ENCODE measurements at regions not wholly inside any gene's neighbourhood (a gene's known extent, or its start where the extent isn't known, plus 50 kb on each side); places are given as distances from the start of the nearest gene placed in this dataset.

- DNase-seq: peak in 4 of 51 donors; percentile 10 to 35 (median 20)
These were observed 92.7 kb upstream of the AFDN start for GRCh38 chr6:167733740-167734661.

DNA sequence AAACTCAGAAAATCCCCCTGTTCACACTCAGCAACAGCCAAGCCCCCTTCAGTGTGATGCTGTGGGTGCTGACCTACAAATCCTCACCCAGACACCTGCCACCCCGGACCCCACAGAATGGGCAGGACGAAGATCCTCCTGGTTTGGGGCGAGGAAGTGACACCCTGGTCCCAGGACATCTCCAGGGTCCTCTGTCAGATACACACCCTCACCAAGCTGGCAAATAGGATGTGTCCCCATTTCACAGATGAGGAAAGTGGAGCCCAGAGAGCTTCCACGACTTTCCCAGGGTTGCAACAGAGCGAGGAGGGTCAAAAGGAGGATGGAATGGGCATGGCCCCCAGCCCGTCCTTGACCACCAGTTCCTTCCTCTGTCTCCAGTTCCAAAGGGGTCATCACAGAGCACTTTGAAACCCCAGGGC, 92.0 kb upstream of the AFDN start:
- no peak for DNase-seq

DNA sequence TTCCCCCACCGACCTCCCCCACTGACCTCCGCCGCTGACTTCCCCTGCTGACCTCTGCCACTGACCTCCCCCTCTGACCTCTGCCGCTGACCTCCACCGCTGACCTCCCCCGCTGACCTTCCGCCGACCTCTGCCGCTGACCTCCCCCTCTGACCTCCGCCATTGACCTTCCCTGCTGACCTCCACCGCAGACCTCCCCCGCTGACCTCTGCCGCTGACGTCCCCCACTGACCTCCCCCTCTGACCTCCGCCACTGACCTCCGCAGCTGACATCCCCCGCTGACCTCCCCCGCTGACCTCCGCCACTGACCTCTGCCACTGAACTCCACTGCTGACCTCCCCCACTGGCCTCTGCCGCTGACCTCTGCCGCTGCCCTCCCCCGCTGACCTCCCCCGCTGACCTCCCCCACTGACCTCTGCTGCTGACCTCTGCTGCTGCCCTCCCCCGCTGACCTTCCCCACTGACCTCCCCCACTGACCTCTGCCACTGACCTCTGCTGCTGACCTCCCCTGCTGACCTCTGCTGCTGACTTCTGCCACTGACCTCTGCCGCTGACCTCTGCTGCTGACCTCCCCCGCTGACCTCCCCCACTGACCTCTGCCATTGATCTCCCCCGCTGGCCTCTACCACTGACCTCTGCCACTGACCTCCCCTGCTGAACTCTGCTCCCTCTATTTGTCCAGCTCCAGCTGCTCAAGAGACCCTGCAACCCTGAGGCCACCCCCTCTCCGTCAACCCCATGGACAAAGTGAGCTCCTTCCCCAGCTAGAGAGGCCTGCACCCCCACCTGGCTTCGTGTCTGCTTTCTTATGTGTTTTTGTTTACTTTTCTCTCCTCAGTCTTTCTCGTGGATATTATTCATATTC, 91.4 kb upstream of the AFDN start:
- no peak for DNase-seq

GRCh38 chr6:167735951-167736288, 90.8 kb upstream of the AFDN start:
- no peak for DNase-seq

DNA sequence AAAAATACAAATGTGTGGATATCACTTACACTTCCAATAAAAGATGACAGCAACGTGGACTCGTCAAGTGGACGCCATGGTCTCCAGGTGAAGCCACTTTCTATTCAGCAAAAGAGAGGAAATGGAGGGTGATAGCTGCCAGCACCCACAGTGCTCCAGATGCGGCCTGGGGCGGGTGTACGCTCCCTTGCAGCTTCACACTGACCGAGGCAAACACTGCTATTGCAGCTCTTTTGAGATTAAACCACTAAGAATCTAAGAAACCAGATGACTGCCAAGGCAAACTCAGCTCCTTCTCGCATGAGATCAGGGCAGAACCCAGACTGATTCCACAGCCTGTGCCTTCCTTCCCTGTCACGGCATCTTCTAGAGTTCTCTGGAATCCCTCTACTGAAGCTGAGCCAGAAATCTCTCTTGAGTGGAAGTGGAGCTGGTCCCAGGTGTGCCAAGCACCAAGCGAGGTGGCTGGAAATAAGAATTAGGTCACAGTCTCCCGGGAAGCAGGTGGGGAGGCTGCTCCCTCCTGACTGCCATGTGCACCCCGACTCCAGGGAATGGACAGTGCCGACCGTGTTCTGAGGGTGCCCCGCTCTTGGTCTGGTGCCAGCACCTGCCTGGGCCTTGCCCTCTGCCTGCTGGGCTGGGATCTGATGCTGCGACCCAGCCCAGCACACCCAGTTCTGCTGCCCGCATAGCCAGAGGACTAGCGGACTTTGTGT, 90.1 kb upstream of the AFDN start:
- no peak for DNase-seq

DNA sequence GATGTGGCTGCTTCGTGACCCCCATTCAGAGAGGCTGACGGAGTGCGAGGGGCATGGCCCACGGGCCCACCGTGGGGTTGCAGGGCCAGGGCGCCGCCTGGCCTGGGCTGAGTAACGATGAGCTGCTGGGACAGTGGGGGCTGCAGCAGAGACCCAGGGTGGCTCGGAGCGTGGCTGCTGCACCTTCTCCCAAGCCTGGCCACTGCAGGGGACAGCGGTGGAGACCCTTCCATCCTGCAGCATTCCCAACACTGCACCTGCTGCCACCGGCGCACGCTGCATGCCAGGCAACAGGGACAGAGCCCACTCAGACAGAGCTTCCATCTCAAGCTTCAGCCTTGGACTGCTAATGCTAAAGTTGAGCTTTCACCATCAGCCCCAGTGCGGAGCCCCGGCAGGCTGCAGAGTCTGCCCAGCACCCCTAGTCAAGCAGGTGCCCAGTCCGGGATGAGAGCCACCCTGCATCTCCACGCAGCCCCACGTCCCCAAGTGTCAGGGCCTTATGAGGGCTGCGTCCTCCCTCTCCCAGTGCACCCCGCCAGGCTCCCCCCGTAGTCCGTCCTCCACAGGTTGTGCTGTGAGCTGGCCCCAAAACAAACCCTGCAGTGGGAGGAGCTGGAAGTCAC, 89.4 kb upstream of the AFDN start:
- no peak for DNase-seq

- DNase-seq: no peak
These were observed 88.3 kb upstream of the AFDN start for GRCh38 chr6:167738386-167738785.

GRCh38 chr6:167739721-167740475, 86.8 kb upstream of the AFDN start:
- DNase-seq: no peak

DNA sequence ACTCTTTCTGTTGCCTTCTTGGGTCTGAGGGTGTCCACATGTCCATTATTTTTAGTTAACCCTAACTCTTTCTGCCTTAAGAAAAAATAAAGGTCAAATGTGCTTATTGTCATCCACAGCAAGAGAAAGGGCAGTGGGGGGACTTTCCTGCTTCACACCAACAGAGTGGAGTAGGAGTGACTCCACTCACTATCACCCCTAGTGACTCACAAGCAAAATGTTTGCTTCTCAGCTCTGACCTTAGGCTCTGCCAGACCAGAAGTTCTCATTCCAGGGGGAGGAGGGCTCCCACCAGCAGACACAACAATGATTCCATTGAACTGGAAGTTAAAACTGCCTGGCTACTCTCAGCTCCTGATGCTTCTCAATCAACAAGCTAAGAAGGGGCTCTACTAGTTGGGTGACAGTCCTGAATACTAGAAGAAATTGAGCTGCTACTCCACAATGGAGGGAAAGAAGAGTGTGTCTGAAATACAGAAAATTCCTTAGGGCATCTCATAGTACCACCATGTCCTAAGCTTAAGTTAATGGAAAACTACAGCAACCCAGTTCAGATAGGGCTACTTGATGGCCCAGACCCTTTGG, 83.9 kb upstream of the AFDN start:
- DNase-seq: no peak

DNA sequence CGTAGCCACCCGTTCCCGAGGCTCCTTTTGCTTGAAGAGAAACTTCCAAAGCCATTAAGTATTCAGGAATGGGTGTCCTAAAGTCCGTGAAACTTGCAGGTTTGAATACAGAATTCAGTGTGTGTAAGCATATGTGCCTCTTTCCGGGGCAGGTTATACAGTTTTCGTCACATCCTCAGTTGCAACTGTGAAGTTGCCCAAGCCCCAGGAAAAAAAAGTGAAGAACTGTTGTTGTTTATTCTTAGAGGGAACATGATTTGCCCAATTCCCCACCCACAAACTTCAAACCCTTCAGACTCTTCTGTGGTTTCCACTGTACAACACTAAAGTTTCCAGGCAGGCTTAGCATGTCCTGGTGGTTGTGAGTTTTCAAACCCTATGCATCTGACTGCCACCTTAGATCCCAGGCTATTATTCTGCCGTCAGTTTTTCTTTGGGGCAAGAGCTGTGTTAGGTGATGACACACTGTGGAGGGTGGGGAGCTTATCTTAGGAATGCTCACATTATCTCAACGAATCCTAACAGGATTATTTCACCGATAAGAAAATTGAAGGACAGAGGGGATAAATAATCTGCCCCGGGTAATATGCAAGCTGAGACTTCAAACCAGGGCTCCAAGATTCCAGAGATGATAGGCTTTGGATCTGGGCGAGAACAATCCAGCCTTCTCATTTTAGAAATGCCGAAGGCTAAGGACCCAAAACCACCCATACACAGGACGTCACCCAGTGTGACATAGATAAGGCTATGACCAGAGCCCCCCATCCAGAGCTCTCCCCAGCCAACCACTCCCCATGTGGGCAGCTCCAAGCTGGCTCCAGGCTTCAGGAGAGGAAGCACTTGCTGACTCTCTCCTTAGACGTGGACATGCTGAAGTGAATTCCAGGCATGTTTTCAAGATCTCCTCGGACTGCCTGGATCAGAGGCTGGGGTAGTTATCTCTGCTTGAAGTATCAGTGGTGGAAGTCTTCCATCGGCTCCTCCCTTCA, 81.7 kb upstream of the AFDN start:
- no peak for DNase-seq

DNA sequence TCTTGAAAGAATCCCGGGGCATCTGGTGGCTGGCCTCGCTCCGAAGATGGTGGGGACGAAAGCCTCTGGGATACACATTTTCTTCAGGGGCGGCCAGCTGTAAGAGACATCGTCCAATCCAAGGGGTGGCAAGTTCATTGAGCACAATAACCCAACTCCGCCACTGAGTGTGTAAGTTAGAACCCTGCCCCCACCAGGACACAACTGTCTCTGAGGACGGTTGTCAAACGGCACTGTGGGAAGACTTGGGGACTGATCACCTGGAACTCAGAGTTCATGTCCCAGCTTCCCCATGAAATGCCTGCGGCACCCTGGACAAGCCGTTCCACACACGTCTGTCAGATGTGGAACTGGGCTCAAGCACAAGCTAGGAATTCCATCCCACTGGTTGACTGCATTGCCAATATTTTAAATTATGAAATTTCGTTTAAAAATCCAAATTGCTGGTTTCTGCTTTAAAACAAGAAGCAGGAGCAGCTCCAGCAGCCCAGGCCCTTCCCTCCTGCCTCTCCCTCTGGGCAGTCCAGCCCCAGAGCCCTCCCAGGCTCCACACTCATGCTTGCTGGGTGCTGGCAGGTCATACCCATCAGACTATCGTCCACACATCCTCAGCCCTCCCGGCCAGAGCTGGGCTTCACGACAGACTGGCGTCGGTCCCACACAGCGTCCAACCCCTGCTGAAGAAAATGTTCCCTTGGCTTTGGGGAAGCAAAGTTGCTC, 80.9 kb upstream of the AFDN start:
- DNase-seq: peak in 6 of 51 donors; percentile 8 to 31 (median 20)

GRCh38 chr6:167746390-167746907, 80.3 kb upstream of the AFDN start:
- no peak for DNase-seq

DNA sequence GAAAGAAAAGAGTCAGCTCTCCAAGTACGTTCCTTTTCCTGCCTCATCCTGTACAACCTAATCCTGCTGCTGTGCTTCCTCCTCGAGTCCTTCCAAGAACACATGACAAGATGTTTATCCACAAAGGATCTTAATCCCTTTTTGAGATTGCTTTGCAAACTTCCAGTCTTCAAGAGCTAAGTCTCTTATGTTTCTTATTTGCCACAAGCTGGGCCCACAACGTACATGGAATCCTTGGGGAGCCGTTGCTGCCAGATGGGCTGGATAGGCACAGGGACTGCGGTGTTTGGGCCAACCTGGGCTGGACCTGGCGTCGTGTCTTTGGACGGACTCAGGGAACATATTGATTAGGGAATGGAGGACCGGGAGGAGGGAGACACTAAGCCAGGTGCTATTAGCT, 79.7 kb upstream of the AFDN start:
- no peak for DNase-seq

- no peak for DNase-seq
These were observed 79.1 kb upstream of the AFDN start for GRCh38 chr6:167747645-167748044.

- no peak for DNase-seq
These were observed 78.7 kb upstream of the AFDN start for GRCh38 chr6:167748046-167748445.

DNA sequence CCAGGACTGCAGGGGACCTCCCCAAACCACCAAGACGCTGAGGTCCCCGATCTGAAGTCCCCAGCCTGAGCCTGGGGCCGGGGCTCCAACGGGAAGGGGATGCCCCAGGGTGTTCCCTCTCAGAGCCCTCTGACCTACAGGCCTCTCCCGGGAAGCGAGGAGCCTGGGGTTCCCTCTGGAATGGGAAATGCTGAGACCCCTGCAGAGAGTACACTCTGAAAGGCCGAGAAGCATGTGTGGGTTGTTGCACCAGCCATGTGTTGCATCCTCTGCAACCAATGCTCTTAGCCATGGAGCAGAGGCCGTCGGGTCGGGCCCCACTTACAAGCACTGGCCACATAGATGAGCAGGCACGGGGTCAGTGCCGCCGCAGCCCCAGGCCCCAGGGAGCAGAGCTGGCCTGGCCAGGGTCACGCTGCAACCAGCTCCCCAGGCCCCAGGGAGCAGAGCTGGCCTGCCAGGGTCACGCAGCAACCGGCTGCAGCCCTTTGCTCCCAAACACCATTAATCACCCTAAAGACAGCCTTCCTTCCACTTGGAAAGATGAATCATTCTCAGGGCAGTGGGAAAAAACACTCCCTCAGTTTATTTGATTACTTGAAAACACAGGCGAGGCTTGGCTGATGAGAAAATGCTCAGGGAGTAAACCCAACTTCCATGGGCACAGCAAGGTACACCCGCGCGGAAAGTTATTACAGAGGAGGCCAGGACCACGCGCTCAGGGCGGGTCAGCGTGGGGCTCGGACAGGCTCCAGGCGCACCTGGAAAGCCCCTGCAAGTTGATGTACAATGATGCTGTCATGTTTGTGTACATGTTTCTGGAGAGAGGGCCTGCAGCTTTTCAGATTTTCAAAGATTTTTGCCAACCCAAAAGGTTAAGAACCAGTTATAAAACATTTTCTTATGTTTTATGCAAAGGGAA, 78.0 kb upstream of the AFDN start:
- no peak for DNase-seq

DNA sequence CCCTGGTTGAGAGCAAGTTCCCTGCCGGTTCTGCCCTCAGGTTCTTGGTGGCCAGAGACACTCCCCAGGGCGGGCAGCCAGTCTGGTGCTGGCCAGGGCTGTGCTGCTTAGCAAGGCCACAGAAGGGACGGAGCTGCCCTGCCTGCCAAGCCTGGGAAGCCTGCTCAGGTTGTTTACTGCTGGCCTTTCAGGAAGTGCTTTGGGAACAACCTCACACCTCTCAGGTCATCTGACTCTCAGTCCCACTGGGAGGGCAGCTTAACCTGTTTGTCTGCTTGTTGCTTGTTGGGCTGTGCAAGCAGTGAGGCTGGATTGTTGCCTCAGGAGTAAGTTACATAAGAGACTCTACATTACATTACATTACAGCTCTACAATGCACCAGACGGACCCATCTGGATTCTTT, 75.8 kb upstream of the AFDN start:
- peak in 12 of 51 donors; percentile 16 to 55 (median 29) for DNase-seq

Data from hypothalamus (tissue), 51 donors.